Kidney (tissue), 13 donors: ENCODE measurements at regions not wholly inside any gene's neighbourhood (a gene's known extent, or its start where the extent isn't known, plus 50 kb on each side); places are given as distances from the start of the nearest gene placed in this dataset.

Source experiments
- DNase-seq, 5 donors: peaks; one replicate each; pipeline ENCODE4 v3.0.0-alpha.2; 2013 to 2020
- FAIRE-seq: peaks from 2 replicates; lab custom pipeline; 2012; peaks lifted over from hg19 to GRCh38; lab: Jason Lieb, UNC
- H3K27ac ChIP-seq, 2 donors: one replicate each; pipeline ENCODE4 v1.7.0; 2013; ENCODE audit warnings: low read depth in 2 of 2, low read length in 2 of 2, inconsistent platforms in 1 of 2
- H3K27me3 ChIP-seq: one replicate; pipeline ENCODE4 v1.7.1; 2013; ENCODE audit warnings: low read length, inconsistent platforms; ENCODE audit not compliant: control insufficient read depth, insufficient read depth
- H3K36me3 ChIP-seq, 3 donors: one replicate each; pipeline versions ENCODE4 v1.7.0 to v1.7.1; 2013; ENCODE audit warnings: low read length in 3 of 3, control low read depth in 1 of 3, inconsistent platforms in 1 of 3; ENCODE audit not compliant: insufficient read depth in 3 of 3, control insufficient read depth in 2 of 3
- H3K4me1 ChIP-seq, 3 donors: one replicate each; pipeline versions ENCODE4 v1.7.0 to v1.7.1; 2013; ENCODE audit warnings: low read length in 3 of 3, inconsistent platforms in 1 of 3, low read depth in 1 of 3; ENCODE audit not compliant: control insufficient read depth in 2 of 3, insufficient read depth in 2 of 3
- H3K4me3 ChIP-seq, 3 donors: one replicate each; pipeline versions ENCODE4 v1.7.0 to v1.8.1; 2013; ENCODE audit warnings: low read length in 3 of 3, control low read depth in 1 of 3, inconsistent platforms in 1 of 3
- H3K9ac ChIP-seq, 3 donors: one replicate each; pipeline versions ENCODE4 v1.7.0 to v1.7.1; 2013; ENCODE audit warnings: low read length in 3 of 3, control low read depth in 1 of 3, inconsistent platforms in 1 of 3
- H3K9me3 ChIP-seq, 3 donors: one replicate each; pipeline versions ENCODE4 v1.7.0 to v1.7.1; 2013; ENCODE audit warnings: low read length in 3 of 3, control low read depth in 1 of 3, inconsistent platforms in 1 of 3; ENCODE audit not compliant: control insufficient read depth in 2 of 3, insufficient read depth in 1 of 3
- intact Hi-C: fragments of 100-400 bp; cut with DNase I; formaldehyde crosslinking; loops from one replicate; pipeline ENCODE4 v1.11.1; 2022
- TF ChIP-seq, protein P1 (sequence below): IDR thresholded peaks from 3 replicates; pipeline ENCODE4 v1.5.1; 2012; ENCODE audit warnings: mild to moderate bottlenecking, moderate library complexity, borderline replicate concordance; ENCODE audit not compliant: insufficient read depth; ENCODE audit errors: extremely low read depth
- donor health status: control.
- donor health status: control.
- donor health status: control.
- donor health status: control.
- donor health status: control.
- donor health status: DM: yes; HTN: yes; CAD: no.
- donor health status: Normal renal cell carcinoma (clear cell type).

GRCh38 chr2:144137705-144138428 lies 382.1 kb downstream of the ZEB2 start:
- no peaks in the 10 kb centered on the region for H3K4me1 ChIP-seq
- no peak for DNase-seq
- H3K27me3 ChIP-seq = no peaks in the 10 kb centered on the region
- FAIRE-seq = no peak
- TF ChIP-seq, protein P1, sequence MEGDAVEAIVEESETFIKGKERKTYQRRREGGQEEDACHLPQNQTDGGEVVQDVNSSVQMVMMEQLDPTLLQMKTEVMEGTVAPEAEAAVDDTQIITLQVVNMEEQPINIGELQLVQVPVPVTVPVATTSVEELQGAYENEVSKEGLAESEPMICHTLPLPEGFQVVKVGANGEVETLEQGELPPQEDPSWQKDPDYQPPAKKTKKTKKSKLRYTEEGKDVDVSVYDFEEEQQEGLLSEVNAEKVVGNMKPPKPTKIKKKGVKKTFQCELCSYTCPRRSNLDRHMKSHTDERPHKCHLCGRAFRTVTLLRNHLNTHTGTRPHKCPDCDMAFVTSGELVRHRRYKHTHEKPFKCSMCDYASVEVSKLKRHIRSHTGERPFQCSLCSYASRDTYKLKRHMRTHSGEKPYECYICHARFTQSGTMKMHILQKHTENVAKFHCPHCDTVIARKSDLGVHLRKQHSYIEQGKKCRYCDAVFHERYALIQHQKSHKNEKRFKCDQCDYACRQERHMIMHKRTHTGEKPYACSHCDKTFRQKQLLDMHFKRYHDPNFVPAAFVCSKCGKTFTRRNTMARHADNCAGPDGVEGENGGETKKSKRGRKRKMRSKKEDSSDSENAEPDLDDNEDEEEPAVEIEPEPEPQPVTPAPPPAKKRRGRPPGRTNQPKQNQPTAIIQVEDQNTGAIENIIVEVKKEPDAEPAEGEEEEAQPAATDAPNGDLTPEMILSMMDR = no peak
- H3K9me3 ChIP-seq = no peaks in the 10 kb centered on the region
- no peak overlapping the region for H3K27ac ChIP-seq
- no peak overlapping the region for H3K4me3 ChIP-seq
- no peak overlapping the region for H3K9ac ChIP-seq
- H3K36me3 ChIP-seq = no peaks in the 10 kb centered on the region
- intact Hi-C loops = no loop called here

DNA sequence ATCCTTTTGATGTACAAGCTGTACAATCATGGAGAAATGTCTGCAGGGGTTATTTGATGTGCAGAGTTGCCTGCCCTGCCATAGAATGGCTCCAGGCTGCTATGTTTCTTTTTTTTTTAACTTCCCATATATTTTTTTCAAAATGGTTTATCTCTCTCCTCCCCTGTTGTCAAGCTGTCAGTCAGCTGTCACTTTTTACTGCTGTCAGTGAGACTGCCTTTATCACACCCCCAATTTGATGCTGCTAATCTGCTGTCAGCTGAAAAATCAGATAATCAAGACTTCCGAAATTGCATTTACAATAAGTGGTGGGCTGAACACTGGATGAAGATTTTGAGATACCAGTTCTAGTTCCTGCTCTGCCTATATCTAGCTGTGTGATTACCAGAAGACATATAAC lies 382.6 kb downstream of the ZEB2 start:
- DNase-seq (no peak), FAIRE-seq (no peak)
- intact Hi-C loops = no loop called here
- H3K36me3 ChIP-seq = no peaks in the 10 kb centered on the region
- H3K4me1 ChIP-seq = no peaks in the 10 kb centered on the region
- TF ChIP-seq, protein P1 = no peak
- no peaks in the 10 kb centered on the region for H3K9me3 ChIP-seq
- H3K9ac ChIP-seq = no peak overlapping the region
- no peak overlapping the region for H3K4me3 ChIP-seq
- H3K27me3 ChIP-seq = no peaks in the 10 kb centered on the region
- H3K27ac ChIP-seq = no peak overlapping the region

DNA sequence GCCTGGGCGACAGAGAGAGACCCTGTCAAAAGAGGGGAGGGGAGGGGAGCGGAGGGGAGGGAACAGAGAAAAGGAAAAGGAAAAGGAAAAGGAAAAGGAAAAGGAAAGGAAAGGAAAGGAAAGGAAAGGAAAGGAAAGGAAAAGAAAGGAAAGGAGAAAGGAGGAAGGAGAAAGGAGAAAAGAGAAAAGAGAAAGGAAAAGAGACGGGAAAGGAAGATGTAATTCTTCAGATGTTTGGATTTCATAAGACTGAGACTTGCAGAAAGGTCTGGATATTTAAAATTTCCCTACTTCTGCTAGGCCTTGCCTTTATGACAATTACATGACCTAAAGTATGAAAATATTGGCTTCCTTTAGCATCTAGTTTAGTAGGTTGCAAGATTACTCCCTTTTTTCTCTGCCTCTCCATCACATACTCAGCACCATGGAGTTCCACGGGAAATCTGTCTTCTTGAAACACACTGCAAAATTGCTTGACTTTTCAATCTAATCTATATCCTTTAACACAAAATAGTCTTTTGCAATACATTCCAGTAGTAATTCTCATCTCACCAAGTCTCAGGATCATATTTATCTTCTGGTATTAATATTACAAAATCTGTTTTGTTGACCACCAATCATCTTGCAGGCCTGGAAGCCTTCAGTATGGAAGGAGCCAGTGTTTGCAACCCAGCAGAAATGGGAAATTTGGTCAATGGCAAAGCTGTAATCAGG lies 383.5 kb downstream of the ZEB2 start:
- DNase-seq = no peak
- TF ChIP-seq, protein P1 = no peak
- H3K36me3 ChIP-seq = no peaks in the 10 kb centered on the region
- H3K9ac ChIP-seq = no peak overlapping the region
- FAIRE-seq = no peak
- no peaks in the 10 kb centered on the region for H3K9me3 ChIP-seq
- H3K4me1 ChIP-seq = no peaks in the 10 kb centered on the region
- H3K27me3 ChIP-seq = no peaks in the 10 kb centered on the region
- no peak overlapping the region for H3K4me3 ChIP-seq
- no peak overlapping the region for H3K27ac ChIP-seq
- intact Hi-C loops = no loop called here
